Keratinocyte (primary cell): ENCODE measurements at regions not wholly inside any gene's neighbourhood (a gene's known extent, or its start where the extent isn't known, plus 50 kb on each side); places are given as distances from the start of the nearest gene placed in this dataset.
"Not testable (repeated sequence)": the region's sequence is repeated elsewhere in the genome, so short reads cannot be mapped to it uniquely, and the experiment has no call there.

Experiments used
- EZH2 ChIP-seq: IDR thresholded peaks from one replicate; pipeline ENCODE4 v1.6.1; 2012; ENCODE audit warnings: inconsistent platforms, mild to moderate bottlenecking, low read length, moderate library complexity
- TF ChIP-seq, protein P1 (sequence below), 3 experiments: IDR thresholded peaks in 1 of 3; conservative IDR thresholded peaks in 1 of 3; optimal IDR thresholded peaks in 1 of 3; 2 replicates in 2 of 3; 3 replicates in 1 of 3; pipeline versions ENCODE3 to v1.5.1; 2011; ENCODE audit warnings: low read length in 3 of 3, mild to moderate bottlenecking in 3 of 3, moderate library complexity in 2 of 3, control low read depth in 1 of 3, inconsistent platforms in 1 of 3; ENCODE audit not compliant: insufficient read depth in 2 of 3; ENCODE audit errors: extremely low read depth in 1 of 3

DNA sequence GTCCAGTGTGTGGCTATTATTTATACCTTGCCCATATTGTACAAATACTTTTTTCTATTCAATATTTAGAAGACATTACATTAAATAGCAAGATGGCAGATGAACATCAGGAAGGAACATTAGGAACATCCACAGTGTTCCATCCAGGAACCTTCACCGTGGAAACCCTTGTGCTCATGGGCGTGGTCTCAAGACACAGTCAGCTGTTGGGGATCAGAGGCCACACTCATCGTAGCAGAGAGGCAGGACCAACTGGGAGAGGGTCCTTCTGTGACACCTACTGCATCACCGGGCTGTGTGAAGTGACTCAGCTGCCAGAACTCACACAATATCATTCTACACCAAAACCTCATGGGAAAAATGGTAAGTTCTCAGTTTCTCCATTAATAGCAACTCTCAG is 328.9 kb downstream of the PREX1 start:
- TF ChIP-seq, protein P1, sequence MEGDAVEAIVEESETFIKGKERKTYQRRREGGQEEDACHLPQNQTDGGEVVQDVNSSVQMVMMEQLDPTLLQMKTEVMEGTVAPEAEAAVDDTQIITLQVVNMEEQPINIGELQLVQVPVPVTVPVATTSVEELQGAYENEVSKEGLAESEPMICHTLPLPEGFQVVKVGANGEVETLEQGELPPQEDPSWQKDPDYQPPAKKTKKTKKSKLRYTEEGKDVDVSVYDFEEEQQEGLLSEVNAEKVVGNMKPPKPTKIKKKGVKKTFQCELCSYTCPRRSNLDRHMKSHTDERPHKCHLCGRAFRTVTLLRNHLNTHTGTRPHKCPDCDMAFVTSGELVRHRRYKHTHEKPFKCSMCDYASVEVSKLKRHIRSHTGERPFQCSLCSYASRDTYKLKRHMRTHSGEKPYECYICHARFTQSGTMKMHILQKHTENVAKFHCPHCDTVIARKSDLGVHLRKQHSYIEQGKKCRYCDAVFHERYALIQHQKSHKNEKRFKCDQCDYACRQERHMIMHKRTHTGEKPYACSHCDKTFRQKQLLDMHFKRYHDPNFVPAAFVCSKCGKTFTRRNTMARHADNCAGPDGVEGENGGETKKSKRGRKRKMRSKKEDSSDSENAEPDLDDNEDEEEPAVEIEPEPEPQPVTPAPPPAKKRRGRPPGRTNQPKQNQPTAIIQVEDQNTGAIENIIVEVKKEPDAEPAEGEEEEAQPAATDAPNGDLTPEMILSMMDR (optimal IDR thresholded peaks at IDR 0.05 in 1 of 3, IDR thresholded peaks at IDR 0.05 in 1 of 3, conservative IDR thresholded peaks at IDR 0.05 in 1 of 3; ENCODE audit: extremely low read depth in 1 of 3, insufficient read depth in 2 of 3, low read length in 3 of 3), result not testable (repeated sequence)
- not testable (repeated sequence) for TF ChIP-seq EZH2
